GM12878 (cell line): ENCODE measurements at regions not wholly inside any gene's neighbourhood (a gene's known extent, or its start where the extent isn't known, plus 50 kb on each side); places are given as distances from the start of the nearest gene placed in this dataset.

Source experiments
- CHD2 ChIP-seq: IDR thresholded peaks from 2 replicates; pipeline ENCODE4 v1.6.1; 2011; ENCODE audit warnings: low read depth, low read length, improper control_type of control experiment, borderline replicate concordance
- HDAC6 ChIP-seq: fragments of 200-600 bp; sonication (generic); IDR thresholded peaks from one replicate; pipeline ENCODE4 v1.8.0; 2017; ENCODE audit warnings: antibody characterized with exemption; ENCODE audit not compliant: unreplicated experiment
- PAX5 ChIP-seq: IDR thresholded peaks from 2 replicates; pipeline ENCODE4 v1.6.1; 2011; ENCODE audit warnings: low read depth, low read length, borderline replicate concordance
- SPI1 ChIP-seq: IDR thresholded peaks from 2 replicates; pipeline ENCODE4 v1.6.1; 2011; ENCODE audit warnings: low read depth, mild to moderate bottlenecking, low read length, moderate library complexity, borderline replicate concordance; ENCODE audit not compliant: insufficient read depth
- TAF1 ChIP-seq: IDR thresholded peaks from 2 replicates; pipeline ENCODE4 v1.6.1; 2011; ENCODE audit warnings: mild to moderate bottlenecking, low read depth, low read length, borderline replicate concordance
- TARDBP ChIP-seq: IDR thresholded peaks from 2 replicates; pipeline ENCODE4 v1.6.1; 2016; ENCODE audit warnings: borderline replicate concordance
- WRNIP1 ChIP-seq: IDR thresholded peaks from 2 replicates; pipeline ENCODE4 v1.6.1; 2011; ENCODE audit warnings: low read depth, low read length, improper control_type of control experiment, borderline replicate concordance
- TF ChIP-seq, protein P1 (sequence below): fragments of 450-650 bp; IDR thresholded peaks from 2 replicates; pipeline ENCODE4 v1.6.1; 2016; ENCODE audit warnings: mild to moderate bottlenecking
- TF ChIP-seq, protein P2 (sequence below): fragments of 450-650 bp; conservative IDR thresholded peaks from 2 replicates; pipeline ENCODE4 v1.6.1; 2017; ENCODE audit warnings: mild to moderate bottlenecking, moderate library complexity
- TF ChIP-seq, protein P3 (sequence below): fragments of 450-650 bp; formaldehyde crosslinking; IDR thresholded peaks from 2 replicates; pipeline ENCODE4 v1.4.0; 2022; ENCODE audit warnings: mild to moderate bottlenecking, moderate library complexity
- TF ChIP-seq, protein P4 (sequence below): fragments of 450-650 bp; IDR thresholded peaks from 2 replicates; pipeline ENCODE4 v1.6.1; 2014; ENCODE audit warnings: mild to moderate bottlenecking

DNA sequence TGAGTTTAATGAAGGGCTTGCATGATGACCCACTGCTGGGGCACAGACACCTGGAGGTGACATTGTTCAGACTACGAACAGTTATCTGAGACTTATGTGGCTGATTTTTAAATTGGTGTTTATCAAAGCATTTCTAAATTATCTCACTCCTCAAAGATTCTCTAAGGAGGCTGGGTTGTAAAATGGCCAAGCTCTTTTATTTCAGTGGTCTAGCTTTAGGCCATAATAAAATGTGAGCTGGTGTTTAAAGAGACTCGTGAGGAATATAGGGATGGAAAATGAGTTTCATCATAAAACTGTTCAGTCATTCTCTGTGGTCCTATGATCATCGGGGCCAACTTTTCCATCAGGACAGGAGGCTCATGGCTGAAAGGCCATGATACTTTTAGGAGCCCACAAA, 93.4 kb downstream of the SPP2 start (continued):
- TF ChIP-seq, protein P1, sequence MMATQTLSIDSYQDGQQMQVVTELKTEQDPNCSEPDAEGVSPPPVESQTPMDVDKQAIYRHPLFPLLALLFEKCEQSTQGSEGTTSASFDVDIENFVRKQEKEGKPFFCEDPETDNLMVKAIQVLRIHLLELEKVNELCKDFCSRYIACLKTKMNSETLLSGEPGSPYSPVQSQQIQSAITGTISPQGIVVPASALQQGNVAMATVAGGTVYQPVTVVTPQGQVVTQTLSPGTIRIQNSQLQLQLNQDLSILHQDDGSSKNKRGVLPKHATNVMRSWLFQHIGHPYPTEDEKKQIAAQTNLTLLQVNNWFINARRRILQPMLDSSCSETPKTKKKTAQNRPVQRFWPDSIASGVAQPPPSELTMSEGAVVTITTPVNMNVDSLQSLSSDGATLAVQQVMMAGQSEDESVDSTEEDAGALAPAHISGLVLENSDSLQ, result no peak
- TF ChIP-seq, protein P2, sequence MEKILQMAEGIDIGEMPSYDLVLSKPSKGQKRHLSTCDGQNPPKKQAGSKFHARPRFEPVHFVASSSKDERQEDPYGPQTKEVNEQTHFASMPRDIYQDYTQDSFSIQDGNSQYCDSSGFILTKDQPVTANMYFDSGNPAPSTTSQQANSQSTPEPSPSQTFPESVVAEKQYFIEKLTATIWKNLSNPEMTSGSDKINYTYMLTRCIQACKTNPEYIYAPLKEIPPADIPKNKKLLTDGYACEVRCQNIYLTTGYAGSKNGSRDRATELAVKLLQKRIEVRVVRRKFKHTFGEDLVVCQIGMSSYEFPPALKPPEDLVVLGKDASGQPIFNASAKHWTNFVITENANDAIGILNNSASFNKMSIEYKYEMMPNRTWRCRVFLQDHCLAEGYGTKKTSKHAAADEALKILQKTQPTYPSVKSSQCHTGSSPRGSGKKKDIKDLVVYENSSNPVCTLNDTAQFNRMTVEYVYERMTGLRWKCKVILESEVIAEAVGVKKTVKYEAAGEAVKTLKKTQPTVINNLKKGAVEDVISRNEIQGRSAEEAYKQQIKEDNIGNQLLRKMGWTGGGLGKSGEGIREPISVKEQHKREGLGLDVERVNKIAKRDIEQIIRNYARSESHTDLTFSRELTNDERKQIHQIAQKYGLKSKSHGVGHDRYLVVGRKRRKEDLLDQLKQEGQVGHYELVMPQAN, result no peak
- TF ChIP-seq WRNIP1 (no peak), CHD2 (no peak), PAX5 (no peak), HDAC6 (no peak), TAF1 (no peak), SPI1 (no peak), TARDBP (no peak)
- TF ChIP-seq, protein P3, sequence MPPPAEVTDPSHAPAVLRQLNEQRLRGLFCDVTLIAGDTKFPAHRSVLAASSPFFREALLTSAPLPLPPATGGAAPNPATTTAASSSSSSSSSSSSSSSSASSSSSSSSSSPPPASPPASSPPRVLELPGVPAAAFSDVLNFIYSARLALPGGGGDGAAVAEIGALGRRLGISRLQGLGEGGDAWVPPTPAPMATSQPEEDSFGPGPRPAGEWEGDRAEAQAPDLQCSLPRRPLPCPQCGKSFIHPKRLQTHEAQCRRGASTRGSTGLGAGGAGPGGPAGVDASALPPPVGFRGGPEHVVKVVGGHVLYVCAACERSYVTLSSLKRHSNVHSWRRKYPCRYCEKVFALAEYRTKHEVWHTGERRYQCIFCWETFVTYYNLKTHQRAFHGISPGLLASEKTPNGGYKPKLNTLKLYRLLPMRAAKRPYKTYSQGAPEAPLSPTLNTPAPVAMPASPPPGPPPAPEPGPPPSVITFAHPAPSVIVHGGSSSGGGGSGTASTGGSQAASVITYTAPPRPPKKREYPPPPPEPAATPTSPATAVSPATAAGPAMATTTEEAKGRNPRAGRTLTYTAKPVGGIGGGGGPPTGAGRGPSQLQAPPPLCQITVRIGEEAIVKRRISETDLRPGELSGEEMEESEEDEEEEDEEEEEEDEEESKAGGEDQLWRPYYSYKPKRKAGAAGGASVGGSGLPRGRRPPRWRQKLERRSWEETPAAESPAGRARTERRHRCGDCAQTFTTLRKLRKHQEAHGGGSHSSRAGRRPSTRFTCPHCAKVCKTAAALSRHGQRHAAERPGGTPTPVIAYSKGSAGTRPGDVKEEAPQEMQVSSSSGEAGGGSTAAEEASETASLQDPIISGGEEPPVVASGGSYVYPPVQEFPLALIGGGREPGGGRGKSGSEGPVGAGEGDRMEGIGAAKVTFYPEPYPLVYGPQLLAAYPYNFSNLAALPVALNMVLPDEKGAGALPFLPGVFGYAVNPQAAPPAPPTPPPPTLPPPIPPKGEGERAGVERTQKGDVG (CRISPR knock-in tag), result no peak
- TF ChIP-seq, protein P4, sequence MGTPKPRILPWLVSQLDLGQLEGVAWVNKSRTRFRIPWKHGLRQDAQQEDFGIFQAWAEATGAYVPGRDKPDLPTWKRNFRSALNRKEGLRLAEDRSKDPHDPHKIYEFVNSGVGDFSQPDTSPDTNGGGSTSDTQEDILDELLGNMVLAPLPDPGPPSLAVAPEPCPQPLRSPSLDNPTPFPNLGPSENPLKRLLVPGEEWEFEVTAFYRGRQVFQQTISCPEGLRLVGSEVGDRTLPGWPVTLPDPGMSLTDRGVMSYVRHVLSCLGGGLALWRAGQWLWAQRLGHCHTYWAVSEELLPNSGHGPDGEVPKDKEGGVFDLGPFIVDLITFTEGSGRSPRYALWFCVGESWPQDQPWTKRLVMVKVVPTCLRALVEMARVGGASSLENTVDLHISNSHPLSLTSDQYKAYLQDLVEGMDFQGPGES, result no peak
- TF ChIP-seq, all 136 proteins: peak for 0
